Activated effector memory CD4-positive, alpha-beta T cell treated with anti-CD3 and anti-CD28 coated beads, Interleukin-2, amount 50 U/mL, for 16 hours (primary cell): ENCODE measurements at regions not wholly inside any gene's neighbourhood (a gene's known extent, or its start where the extent isn't known, plus 50 kb on each side); places are given as distances from the start of the nearest gene placed in this dataset.

Experiments used
- DNase-seq: peaks from one replicate; pipeline ENCODE4 v3.0.0-alpha.2; 2020

GRCh38 chr5:152007653-152008335 is 83.1 kb upstream of the GLRA1 start:
- DNase-seq: no peak

- DNase-seq: no peak
Measured at GRCh38 chr5:152004095-152004494, 79.4 kb upstream of the GLRA1 start.
